Adrenal gland (tissue), 9 donors: ENCODE measurements at regions not wholly inside any gene's neighbourhood (a gene's known extent, or its start where the extent isn't known, plus 50 kb on each side); places are given as distances from the start of the nearest gene placed in this dataset.

ENCODE experiments used
- DNase-seq, 7 donors: peaks; one replicate each; pipeline ENCODE4 v3.0.0-alpha.2; 2019 to 2020
- H3K27ac ChIP-seq, 5 donors: fragments of 200-600 bp; sonication (generic) in 4 of 5; 1 replicate in 3 of 5; 2 replicates in 2 of 5; pipeline versions ENCODE4 v1.5.1 to v1.8.0; 2016 to 2020; ENCODE audit warnings: mild to moderate bottlenecking in 1 of 5
- H3K27me3 ChIP-seq: fragments of 200-600 bp; 2 replicates; pipeline ENCODE4 v1.8.0; 2021
- H3K36me3 ChIP-seq, 2 donors: fragments of 200-600 bp; replicated peaks in 1 of 2; 1 replicate in 1 of 2; 2 replicates in 1 of 2; pipeline versions ENCODE4 v1.5.1 to v1.8.0; 2018 to 2022
- H3K4me1 ChIP-seq, 2 donors: fragments of 200-600 bp; replicated peaks in 1 of 2; 1 replicate in 1 of 2; 2 replicates in 1 of 2; pipeline versions ENCODE4 v1.5.1 to v1.8.0; 2018 to 2021
- H3K4me3 ChIP-seq, 4 donors: fragments of 200-600 bp; sonication (generic) in 3 of 4; one replicate each; pipeline ENCODE4 v1.5.1; 2016 to 2018
- H3K9me3 ChIP-seq, 3 donors: fragments of 200-600 bp; sonication (generic) in 1 of 3; replicated peaks in 1 of 3; 1 replicate in 2 of 3; 2 replicates in 1 of 3; pipeline versions ENCODE4 v1.5.1 to v1.8.0; 2016 to 2021
- POLR2A ChIP-seq, 2 donors: fragments of 450-650 bp; IDR thresholded peaks; one replicate each; pipeline ENCODE4 v1.6.1; 2017; ENCODE audit warnings: antibody characterized with exemption in 2 of 2, mild to moderate bottlenecking in 2 of 2, moderate library complexity in 1 of 2
- WGBS, 4 donors: extraction: QIAGEN DNeasy Blood & Tissue Kit in 2 of 4; methylation state at CpG; one replicate each; pipeline versions ENCODE4 v1.1.5 to v1.1.7; 2013 to 2017; 5-methylcytosine and 5-hydroxymethylcytosine counted together
- intact Hi-C, 2 donors: fragments of 100-400 bp; cut with DNase I; formaldehyde crosslinking; loops; one replicate each; pipeline versions ENCODE4 v1.14.1 to v1.15.0; 2022 to 2023
- TF ChIP-seq, protein P1 (sequence below), 6 experiments: fragments of 450-650 bp in 4 of 6; fragments of 200-600 bp in 2 of 6; sonication (generic) in 1 of 6; IDR thresholded peaks; 1 replicate in 5 of 6; 2 replicates in 1 of 6; pipeline versions ENCODE4 v1.5.1 to v1.8.0; 2016 to 2021; ENCODE audit warnings: antibody characterized with exemption in 6 of 6, mild to moderate bottlenecking in 2 of 6, moderate library complexity in 1 of 6
- donor health status: healthy with polysubstance abuse.
- donor health status: Bipolar disorder and iron deficiency.
- donor health status: DM: yes; HTN: yes; CAD: no.
- donor health status: DM: no; HTN: no; CAD: no.
- donor health status: DM: no; HTN: no; CAD: no.

DNA sequence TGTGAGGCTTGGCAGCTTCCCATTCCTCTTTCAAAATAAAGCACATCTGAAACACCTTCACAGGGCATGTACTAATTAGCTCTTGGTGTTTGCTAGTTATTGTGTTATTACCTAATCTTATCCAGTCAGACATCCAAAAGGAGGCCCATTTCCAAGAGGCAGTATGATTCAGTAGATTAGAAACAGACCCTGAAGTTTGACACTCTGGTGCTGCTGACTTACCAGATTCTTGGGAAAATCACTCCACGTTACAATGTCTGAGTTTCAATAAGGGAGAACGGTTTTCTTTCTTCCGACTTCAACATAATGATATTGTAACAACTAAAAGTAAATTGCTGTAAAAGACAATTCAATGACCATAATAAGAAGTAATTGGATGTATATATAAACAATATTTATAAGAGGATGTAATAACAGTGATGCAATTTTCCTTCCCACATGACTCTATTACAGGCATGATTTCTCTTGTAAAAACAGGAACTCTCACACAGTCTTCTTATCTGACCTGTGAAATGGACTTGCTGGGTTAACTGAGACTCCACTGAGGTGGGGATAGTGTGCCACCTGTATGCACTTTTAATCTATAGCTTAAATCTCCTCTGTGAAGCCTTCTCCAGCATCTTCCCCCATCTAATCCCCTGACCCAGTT is 181.3 kb upstream of the ELL2 start:
- intact Hi-C loops: no loop called here
- no peak for TF ChIP-seq POLR2A (IDR thresholded peaks at IDR 0.05)
- TF ChIP-seq, protein P1, sequence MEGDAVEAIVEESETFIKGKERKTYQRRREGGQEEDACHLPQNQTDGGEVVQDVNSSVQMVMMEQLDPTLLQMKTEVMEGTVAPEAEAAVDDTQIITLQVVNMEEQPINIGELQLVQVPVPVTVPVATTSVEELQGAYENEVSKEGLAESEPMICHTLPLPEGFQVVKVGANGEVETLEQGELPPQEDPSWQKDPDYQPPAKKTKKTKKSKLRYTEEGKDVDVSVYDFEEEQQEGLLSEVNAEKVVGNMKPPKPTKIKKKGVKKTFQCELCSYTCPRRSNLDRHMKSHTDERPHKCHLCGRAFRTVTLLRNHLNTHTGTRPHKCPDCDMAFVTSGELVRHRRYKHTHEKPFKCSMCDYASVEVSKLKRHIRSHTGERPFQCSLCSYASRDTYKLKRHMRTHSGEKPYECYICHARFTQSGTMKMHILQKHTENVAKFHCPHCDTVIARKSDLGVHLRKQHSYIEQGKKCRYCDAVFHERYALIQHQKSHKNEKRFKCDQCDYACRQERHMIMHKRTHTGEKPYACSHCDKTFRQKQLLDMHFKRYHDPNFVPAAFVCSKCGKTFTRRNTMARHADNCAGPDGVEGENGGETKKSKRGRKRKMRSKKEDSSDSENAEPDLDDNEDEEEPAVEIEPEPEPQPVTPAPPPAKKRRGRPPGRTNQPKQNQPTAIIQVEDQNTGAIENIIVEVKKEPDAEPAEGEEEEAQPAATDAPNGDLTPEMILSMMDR (IDR thresholded peaks at IDR 0.05): no peak
- 73 to 88% (median 78%) methylated on average over 3 of the region's 3 CpGs for WGBS, 4 donors
- DNase-seq: no peak
- no peak overlapping the region for H3K27ac ChIP-seq
- H3K4me1 ChIP-seq: no peaks in the 10 kb centered on the region
- no peaks in the 10 kb centered on the region for H3K27me3 ChIP-seq
- no peaks in the 10 kb centered on the region for H3K9me3 ChIP-seq
- no peaks in the 10 kb centered on the region for H3K36me3 ChIP-seq
- no peak overlapping the region for H3K4me3 ChIP-seq

DNA sequence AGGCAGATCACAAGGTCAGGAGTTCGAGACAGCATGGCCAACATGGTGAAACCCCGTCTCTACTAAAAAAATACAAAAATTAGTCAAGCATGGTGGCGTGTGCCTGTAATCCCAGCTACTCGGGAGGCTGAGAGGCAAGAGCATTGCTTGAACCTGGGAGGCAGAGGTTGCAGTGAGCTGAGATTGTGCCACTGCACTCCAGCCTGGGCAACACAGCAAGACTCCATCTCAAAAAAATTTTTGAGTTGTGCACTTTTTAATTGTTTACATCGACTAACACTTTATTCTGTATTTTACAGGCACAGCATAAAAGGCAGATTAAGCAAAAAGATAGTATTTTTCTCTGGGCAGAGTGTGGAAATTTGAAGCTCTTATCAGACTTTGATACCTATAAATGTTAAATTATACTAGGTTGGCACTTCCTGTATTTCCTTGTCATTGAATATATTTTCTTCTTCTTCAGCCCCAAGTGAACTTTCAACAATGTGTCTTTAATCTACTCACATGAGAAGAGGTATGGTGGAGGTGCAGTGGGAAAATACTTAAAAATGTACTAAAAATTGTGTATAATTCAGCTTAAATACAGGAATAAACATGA is 180.6 kb upstream of the ELL2 start:
- TF ChIP-seq, protein P1 (IDR thresholded peaks at IDR 0.05): no peak
- TF ChIP-seq POLR2A (IDR thresholded peaks at IDR 0.05): no peak
- 74 to 91% (median 85%) methylated on average over 5 of the region's 5 CpGs for WGBS, 4 donors
- intact Hi-C loops: no loop called here
- no peaks in the 10 kb centered on the region for H3K27me3 ChIP-seq
- H3K27ac ChIP-seq: no peak overlapping the region
- no peaks in the 10 kb centered on the region for H3K4me1 ChIP-seq
- no peak for DNase-seq
- no peaks in the 10 kb centered on the region for H3K9me3 ChIP-seq
- no peak overlapping the region for H3K4me3 ChIP-seq
- no peaks in the 10 kb centered on the region for H3K36me3 ChIP-seq

DNA sequence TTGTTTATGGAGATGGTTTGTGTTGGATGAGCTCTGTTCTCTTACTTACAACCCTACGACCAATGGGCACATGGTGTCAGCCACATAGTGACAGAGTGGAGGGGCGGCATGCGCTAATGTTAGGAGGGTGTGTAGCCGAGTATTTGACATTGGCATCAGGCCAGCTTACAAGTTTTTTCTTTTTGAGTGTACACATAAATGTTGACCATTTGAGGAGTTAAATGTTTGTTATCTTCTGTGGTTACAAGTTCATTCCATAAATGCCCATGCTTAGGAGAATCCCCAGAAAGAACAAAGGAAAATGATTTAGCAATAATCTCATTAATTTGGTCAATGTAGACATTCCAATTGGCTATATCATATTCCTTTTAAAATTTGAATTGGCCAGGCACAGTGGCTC is 180.1 kb upstream of the ELL2 start:
- WGBS, 4 donors: 60 to 73% (median 67%) methylated on average over 4 of the region's 4 CpGs
- intact Hi-C loops: no loop called here

DNA sequence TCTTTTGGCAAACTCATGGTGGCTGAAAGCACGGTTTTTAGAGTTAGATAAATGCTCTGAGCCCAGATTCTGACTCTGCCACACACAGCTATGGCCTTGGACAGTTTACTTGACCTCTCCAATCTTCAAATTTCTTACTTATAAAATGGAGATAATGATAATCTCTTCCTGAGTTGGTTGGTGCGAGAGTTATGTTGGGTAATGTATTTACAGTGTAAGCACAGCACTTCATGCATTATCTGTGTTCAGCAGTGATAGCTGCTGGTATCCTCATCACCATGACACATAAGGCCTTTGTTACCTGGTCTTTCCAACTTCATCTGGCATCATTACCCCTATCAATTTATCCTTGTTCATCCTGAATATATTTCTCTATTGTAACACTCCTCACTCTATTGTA is 178.8 kb upstream of the ELL2 start:
- no peak overlapping the region for H3K27ac ChIP-seq
- H3K4me3 ChIP-seq: no peak overlapping the region
- WGBS, 4 donors: 61 to 70% (median 67%) methylated on average over 2 of the region's 2 CpGs
- intact Hi-C loops: no loop called here
- no peaks in the 10 kb centered on the region for H3K27me3 ChIP-seq
- H3K9me3 ChIP-seq: no peaks in the 10 kb centered on the region
- no peaks in the 10 kb centered on the region for H3K4me1 ChIP-seq
- H3K36me3 ChIP-seq: no peaks in the 10 kb centered on the region
- DNase-seq: no peak
- TF ChIP-seq POLR2A (IDR thresholded peaks at IDR 0.05): no peak
- TF ChIP-seq, protein P1 (IDR thresholded peaks at IDR 0.05): no peak

More for the DNA sequence above, 180.1 kb upstream of the ELL2 start:
- H3K27ac ChIP-seq: no peak overlapping the region
- no peaks in the 10 kb centered on the region for H3K9me3 ChIP-seq
- no peaks in the 10 kb centered on the region for H3K36me3 ChIP-seq
- TF ChIP-seq, protein P1 (IDR thresholded peaks at IDR 0.05): no peak
- no peak for TF ChIP-seq POLR2A (IDR thresholded peaks at IDR 0.05)
- no peak for DNase-seq
- H3K4me1 ChIP-seq: no peaks in the 10 kb centered on the region
- H3K27me3 ChIP-seq: no peaks in the 10 kb centered on the region
- no peak overlapping the region for H3K4me3 ChIP-seq
